ENCODE measurements at regions not wholly inside any gene's neighbourhood (a gene's known extent, or its start where the extent isn't known, plus 50 kb on each side); places are given as distances from the start of the nearest gene placed in this dataset.

- no peak for DNase-seq (ENCODE audit: low read depth in 2 of 2)
Observed at GRCh38 chr20:56800088-56800487, 171.0 kb downstream of the TFAP2C start.

GRCh38 chr20:56801971-56802755 is 173.1 kb downstream of the TFAP2C start:
- DNase-seq (ENCODE audit: low read depth in 2 of 2), result no peak

- DNase-seq (ENCODE audit: low read depth in 2 of 2), result no peak
Observed at GRCh38 chr20:56802805-56803204, 173.7 kb downstream of the TFAP2C start.

GRCh38 chr20:56805313-56805712 is 176.2 kb downstream of the TFAP2C start:
- no peak for DNase-seq (ENCODE audit: low read depth in 2 of 2)

GRCh38 chr20:56805966-56806365 is 176.9 kb downstream of the TFAP2C start:
- DNase-seq (ENCODE audit: low read depth in 2 of 2), result no peak

GRCh38 chr20:56806952-56807517 is 177.9 kb downstream of the TFAP2C start:
- no peak for DNase-seq (ENCODE audit: low read depth in 2 of 2)

- no peak for DNase-seq (ENCODE audit: low read depth in 2 of 2)
Observed at GRCh38 chr20:56808117-56808725, 179.1 kb downstream of the TFAP2C start.

GRCh38 chr20:56808732-56809131 is 179.6 kb downstream of the TFAP2C start:
- DNase-seq (ENCODE audit: low read depth in 2 of 2), result no peak

GRCh38 chr20:56809668-56810067 is 180.6 kb downstream of the TFAP2C start:
- no peak for DNase-seq (ENCODE audit: low read depth in 2 of 2)

- no peak for DNase-seq (ENCODE audit: low read depth in 2 of 2)
Observed at GRCh38 chr20:56810141-56810540, 181.0 kb downstream of the TFAP2C start.

GRCh38 chr20:56815796-56816195 is 186.7 kb downstream of the TFAP2C start:
- DNase-seq (ENCODE audit: low read depth in 2 of 2), result no peak

GRCh38 chr20:56816349-56816748 is 187.2 kb downstream of the TFAP2C start:
- no peak for DNase-seq (ENCODE audit: low read depth in 2 of 2)

GRCh38 chr20:56817780-56818675 is 188.9 kb downstream of the TFAP2C start:
- no peak for DNase-seq (ENCODE audit: low read depth in 2 of 2)

GRCh38 chr20:56820984-56821383 is 191.9 kb downstream of the TFAP2C start:
- DNase-seq (ENCODE audit: low read depth in 2 of 2), result no peak

- no peak for DNase-seq (ENCODE audit: low read depth in 2 of 2)
Observed at GRCh38 chr20:56826306-56826704, 197.2 kb downstream of the TFAP2C start.

- DNase-seq (ENCODE audit: low read depth in 2 of 2), result no peak
Observed at GRCh38 chr20:56826705-56827665, 197.9 kb downstream of the TFAP2C start.

- DNase-seq (ENCODE audit: low read depth in 2 of 2), result no peak
Observed at GRCh38 chr20:56827763-56828162, 198.7 kb downstream of the TFAP2C start.

- no peak for DNase-seq (ENCODE audit: low read depth in 2 of 2)
Observed at GRCh38 chr20:56828402-56828801, 199.3 kb downstream of the TFAP2C start.

GRCh38 chr20:56829788-56830385 is 200.8 kb downstream of the TFAP2C start:
- DNase-seq (ENCODE audit: low read depth in 2 of 2), result no peak

- DNase-seq (ENCODE audit: low read depth in 2 of 2), result no peak
Observed at GRCh38 chr20:56831795-56832194, 202.7 kb downstream of the TFAP2C start.

All from lung microvascular endothelial cell (primary cell).